ENCODE measurements at regions not wholly inside any gene's neighbourhood (a gene's known extent, or its start where the extent isn't known, plus 50 kb on each side); places are given as distances from the start of the nearest gene placed in this dataset.

GRCh38 chr12:14257734-14258574 lies 107.5 kb upstream of the ATF7IP start:
- TF ChIP-seq CTCF (IDR thresholded peaks at IDR 0.05) (peak in 1 of 6 experiments; percentile 18), POLR2A (IDR thresholded peaks at IDR 0.05) (no peak)

Measured in thyroid gland (tissue), 4 donors.